ENCODE measurements at regions not wholly inside any gene's neighbourhood (a gene's known extent, or its start where the extent isn't known, plus 50 kb on each side); places are given as distances from the start of the nearest gene placed in this dataset.

- TF ChIP-seq CTCF (IDR thresholded peaks at IDR 0.05): no peak
- TF ChIP-seq POLR2A (IDR thresholded peaks at IDR 0.05): no peak
Measured at GRCh38 chr13:94859278-94859691, 146.9 kb upstream of the SOX21 start.

Measured in testis (tissue), 2 donors.